ENCODE measurements at regions not wholly inside any gene's neighbourhood (a gene's known extent, or its start where the extent isn't known, plus 50 kb on each side); places are given as distances from the start of the nearest gene placed in this dataset.

- Histone ChIP-seq H3K4me3 (ENCODE audit: low read length in 2 of 2) (no peak overlapping the region), H3K4me1 (ENCODE audit: control insufficient read depth, insufficient read depth, low read length) (peaks cover 2% of the 10 kb centered on the region), H3K9me3 (ENCODE audit: control insufficient read depth in 2 of 2, low read length in 2 of 2) (no peaks in the 10 kb centered on the region), H3K36me3 (ENCODE audit: control insufficient read depth in 2 of 2, insufficient read depth in 2 of 2, low read length in 2 of 2) (no peaks in the 10 kb centered on the region), H3K27me3 (ENCODE audit: control insufficient read depth in 1 of 2, insufficient read depth in 2 of 2, low read length in 2 of 2) (no peaks in the 10 kb centered on the region), H3K9ac (ENCODE audit: low read length in 2 of 2) (no peak overlapping the region), H3K27ac (ENCODE audit: low read length) (no peak overlapping the region)
Measured at GRCh38 chr13:105342281-105342820, 1193.1 kb downstream of the EFNB2 start.

DNA sequence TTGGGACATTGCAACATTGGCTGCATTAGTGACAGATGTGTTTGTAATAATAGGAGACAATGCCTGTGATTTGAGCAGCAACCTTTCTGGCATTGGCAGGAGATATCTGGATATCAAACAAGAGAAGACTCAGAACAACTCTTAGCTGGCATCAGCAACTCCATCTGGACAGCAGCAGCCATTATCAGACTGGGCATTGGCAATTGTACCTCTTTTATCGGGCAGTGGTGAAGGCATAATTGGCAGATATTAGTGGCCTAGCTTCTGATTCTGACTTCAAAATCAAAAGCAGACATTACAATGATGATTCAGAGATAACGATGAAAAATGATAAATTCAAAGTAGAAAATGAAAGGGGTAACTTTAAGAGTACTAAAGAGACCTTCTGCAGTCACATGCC lies 1193.7 kb downstream of the EFNB2 start:
- Histone ChIP-seq H3K9me3 (ENCODE audit: control insufficient read depth in 2 of 2, low read length in 2 of 2) (no peaks in the 10 kb centered on the region), H3K9ac (ENCODE audit: low read length in 2 of 2) (no peak overlapping the region), H3K36me3 (ENCODE audit: control insufficient read depth in 2 of 2, insufficient read depth in 2 of 2, low read length in 2 of 2) (no peaks in the 10 kb centered on the region), H3K4me1 (ENCODE audit: control insufficient read depth, insufficient read depth, low read length) (peaks cover 2% of the 10 kb centered on the region), H3K4me3 (ENCODE audit: low read length in 2 of 2) (no peak overlapping the region), H3K27me3 (ENCODE audit: control insufficient read depth in 1 of 2, insufficient read depth in 2 of 2, low read length in 2 of 2) (no peaks in the 10 kb centered on the region), H3K27ac (ENCODE audit: low read length) (no peak overlapping the region)

- H3K4me3 ChIP-seq (ENCODE audit: low read length in 2 of 2) = no peak overlapping the region
- H3K4me1 ChIP-seq (ENCODE audit: control insufficient read depth, insufficient read depth, low read length) = peaks cover 2% of the 10 kb centered on the region
- no peak overlapping the region for H3K27ac ChIP-seq (ENCODE audit: low read length)
- no peaks in the 10 kb centered on the region for H3K9me3 ChIP-seq (ENCODE audit: control insufficient read depth in 2 of 2, low read length in 2 of 2)
- no peaks in the 10 kb centered on the region for H3K27me3 ChIP-seq (ENCODE audit: control insufficient read depth in 1 of 2, insufficient read depth in 2 of 2, low read length in 2 of 2)
- no peaks in the 10 kb centered on the region for H3K36me3 ChIP-seq (ENCODE audit: control insufficient read depth in 2 of 2, insufficient read depth in 2 of 2, low read length in 2 of 2)
- no peak overlapping the region for H3K9ac ChIP-seq (ENCODE audit: low read length in 2 of 2)
Measured at GRCh38 chr13:105341256-105341655, 1194.2 kb downstream of the EFNB2 start.

DNA sequence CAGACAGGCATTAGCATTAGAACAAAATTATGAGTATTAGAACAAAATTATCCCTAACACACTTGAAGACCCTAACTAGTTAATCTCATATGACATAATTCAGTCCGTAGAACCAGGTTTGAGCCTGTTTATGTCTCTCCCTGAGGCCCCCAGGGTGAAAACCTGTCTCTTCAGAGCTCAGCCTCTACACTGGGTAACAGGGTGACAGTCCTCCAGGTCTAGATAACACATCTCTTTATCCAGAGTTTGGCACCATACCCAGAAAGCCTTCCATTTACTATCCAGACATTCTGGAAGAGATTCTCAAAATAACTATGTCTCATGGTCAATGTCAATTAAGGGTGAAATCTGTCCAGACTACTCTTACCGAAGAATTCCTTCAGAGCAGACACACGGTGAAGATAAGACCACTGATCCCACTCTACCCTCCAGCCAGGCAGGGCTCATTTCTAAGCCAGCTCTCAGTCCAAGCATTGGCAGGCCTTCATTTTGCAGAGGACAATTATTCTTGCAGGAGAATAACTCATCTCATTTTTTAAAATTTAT lies 1195.3 kb downstream of the EFNB2 start:
- Histone ChIP-seq H3K27ac (ENCODE audit: low read length) (no peak overlapping the region), H3K4me3 (ENCODE audit: low read length in 2 of 2) (no peak overlapping the region), H3K4me1 (ENCODE audit: control insufficient read depth, insufficient read depth, low read length) (peaks cover 2% of the 10 kb centered on the region), H3K9me3 (ENCODE audit: control insufficient read depth in 2 of 2, low read length in 2 of 2) (no peaks in the 10 kb centered on the region), H3K9ac (ENCODE audit: low read length in 2 of 2) (no peak overlapping the region), H3K36me3 (ENCODE audit: control insufficient read depth in 2 of 2, insufficient read depth in 2 of 2, low read length in 2 of 2) (no peaks in the 10 kb centered on the region), H3K27me3 (ENCODE audit: control insufficient read depth in 1 of 2, insufficient read depth in 2 of 2, low read length in 2 of 2) (no peaks in the 10 kb centered on the region)

GRCh38 chr13:105338773-105339172 lies 1196.7 kb downstream of the EFNB2 start:
- Histone ChIP-seq H3K27ac (ENCODE audit: low read length) (no peak overlapping the region), H3K9ac (ENCODE audit: low read length in 2 of 2) (no peak overlapping the region), H3K9me3 (ENCODE audit: control insufficient read depth in 2 of 2, low read length in 2 of 2) (no peaks in the 10 kb centered on the region), H3K4me1 (ENCODE audit: control insufficient read depth, insufficient read depth, low read length) (peaks cover 2% of the 10 kb centered on the region), H3K4me3 (ENCODE audit: low read length in 2 of 2) (no peak overlapping the region), H3K27me3 (ENCODE audit: control insufficient read depth in 1 of 2, insufficient read depth in 2 of 2, low read length in 2 of 2) (no peaks in the 10 kb centered on the region), H3K36me3 (ENCODE audit: control insufficient read depth in 2 of 2, insufficient read depth in 2 of 2, low read length in 2 of 2) (no peaks in the 10 kb centered on the region)

DNA sequence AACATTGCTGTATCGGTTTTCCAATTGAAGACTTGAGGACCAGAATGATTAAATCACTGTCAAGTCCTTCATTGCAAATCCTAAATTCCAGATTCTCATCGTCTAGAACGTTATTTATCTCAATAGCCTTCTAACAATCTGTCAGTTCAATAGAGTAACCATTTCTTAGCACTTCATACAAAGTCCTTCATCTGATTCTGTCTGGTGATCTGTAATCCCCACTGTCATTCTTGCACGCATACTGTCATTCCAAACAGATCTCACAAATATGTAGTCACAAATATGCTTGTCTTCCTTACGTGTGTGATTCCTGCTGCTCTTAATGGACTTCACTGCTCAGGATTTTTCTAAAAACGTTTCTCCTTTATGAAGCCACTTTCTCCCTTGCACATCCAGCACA lies 1197.5 kb downstream of the EFNB2 start:
- H3K4me1 ChIP-seq (ENCODE audit: control insufficient read depth, insufficient read depth, low read length) = peaks cover 2% of the 10 kb centered on the region
- H3K27ac ChIP-seq (ENCODE audit: low read length) = no peak overlapping the region
- H3K9me3 ChIP-seq (ENCODE audit: control insufficient read depth in 2 of 2, low read length in 2 of 2) = no peaks in the 10 kb centered on the region
- H3K27me3 ChIP-seq (ENCODE audit: control insufficient read depth in 1 of 2, insufficient read depth in 2 of 2, low read length in 2 of 2) = no peaks in the 10 kb centered on the region
- H3K36me3 ChIP-seq (ENCODE audit: control insufficient read depth in 2 of 2, insufficient read depth in 2 of 2, low read length in 2 of 2) = no peaks in the 10 kb centered on the region
- no peak overlapping the region for H3K4me3 ChIP-seq (ENCODE audit: low read length in 2 of 2)
- H3K9ac ChIP-seq (ENCODE audit: low read length in 2 of 2) = no peak overlapping the region

DNA sequence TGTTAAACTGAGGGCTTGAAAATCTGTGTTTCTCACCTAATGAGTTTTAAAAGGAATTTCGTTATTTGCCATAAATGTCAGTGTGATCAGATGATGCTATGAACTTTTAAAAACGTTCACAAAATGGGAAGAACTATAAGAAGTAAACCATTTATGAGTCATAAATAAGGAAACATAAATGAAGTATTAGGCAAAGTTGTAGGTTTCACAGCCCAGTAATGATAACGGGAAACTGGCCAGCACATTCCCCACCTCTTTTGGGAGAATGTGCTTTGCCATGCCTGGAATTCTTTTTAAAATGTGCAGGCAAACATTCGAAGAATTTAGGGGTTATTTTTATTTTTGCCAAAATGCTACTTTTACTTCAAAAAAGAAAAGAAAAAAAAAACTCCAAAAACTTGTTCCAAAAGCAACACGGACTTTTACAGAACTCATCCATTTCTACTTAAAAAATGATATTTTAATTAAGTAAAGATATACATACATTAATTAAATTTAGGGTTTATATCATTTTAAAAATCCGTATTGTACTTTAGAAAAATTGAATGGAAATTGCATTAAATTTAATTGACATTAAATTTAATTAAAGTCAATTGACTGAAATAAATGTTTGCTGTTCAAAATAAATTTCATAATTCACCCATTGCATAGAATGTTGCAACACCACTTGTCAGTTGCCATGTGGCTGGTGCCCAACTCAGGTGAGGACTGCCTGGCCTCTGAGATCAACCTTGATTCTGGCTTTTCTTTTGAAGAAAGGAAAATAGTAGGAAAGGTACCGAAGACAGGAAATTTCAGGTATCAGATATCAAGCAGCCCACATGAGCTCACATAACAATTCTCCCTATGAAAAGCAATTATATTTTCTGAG lies 1198.5 kb downstream of the EFNB2 start:
- H3K9ac ChIP-seq (ENCODE audit: low read length in 2 of 2) = no peak overlapping the region
- peaks cover 2% of the 10 kb centered on the region for H3K4me1 ChIP-seq (ENCODE audit: control insufficient read depth, insufficient read depth, low read length)
- no peaks in the 10 kb centered on the region for H3K27me3 ChIP-seq (ENCODE audit: control insufficient read depth in 1 of 2, insufficient read depth in 2 of 2, low read length in 2 of 2)

GRCh38 chr13:105334211-105334610 lies 1201.3 kb downstream of the EFNB2 start:
- Histone ChIP-seq H3K4me1 (ENCODE audit: control insufficient read depth, insufficient read depth, low read length) (no peaks in the 10 kb centered on the region), H3K27ac (ENCODE audit: low read length) (no peak overlapping the region), H3K9ac (ENCODE audit: low read length in 2 of 2) (no peak overlapping the region), H3K4me3 (ENCODE audit: low read length in 2 of 2) (no peak overlapping the region), H3K27me3 (ENCODE audit: control insufficient read depth in 1 of 2, insufficient read depth in 2 of 2, low read length in 2 of 2) (no peaks in the 10 kb centered on the region), H3K36me3 (ENCODE audit: control insufficient read depth in 2 of 2, insufficient read depth in 2 of 2, low read length in 2 of 2) (no peaks in the 10 kb centered on the region), H3K9me3 (ENCODE audit: control insufficient read depth in 2 of 2, low read length in 2 of 2) (no peaks in the 10 kb centered on the region)

More for the DNA sequence above, 1198.5 kb downstream of the EFNB2 start:
- Histone ChIP-seq H3K9me3 (ENCODE audit: control insufficient read depth in 2 of 2, low read length in 2 of 2) (no peaks in the 10 kb centered on the region), H3K27ac (ENCODE audit: low read length) (no peak overlapping the region), H3K4me3 (ENCODE audit: low read length in 2 of 2) (no peak overlapping the region), H3K36me3 (ENCODE audit: control insufficient read depth in 2 of 2, insufficient read depth in 2 of 2, low read length in 2 of 2) (no peaks in the 10 kb centered on the region)

DNA sequence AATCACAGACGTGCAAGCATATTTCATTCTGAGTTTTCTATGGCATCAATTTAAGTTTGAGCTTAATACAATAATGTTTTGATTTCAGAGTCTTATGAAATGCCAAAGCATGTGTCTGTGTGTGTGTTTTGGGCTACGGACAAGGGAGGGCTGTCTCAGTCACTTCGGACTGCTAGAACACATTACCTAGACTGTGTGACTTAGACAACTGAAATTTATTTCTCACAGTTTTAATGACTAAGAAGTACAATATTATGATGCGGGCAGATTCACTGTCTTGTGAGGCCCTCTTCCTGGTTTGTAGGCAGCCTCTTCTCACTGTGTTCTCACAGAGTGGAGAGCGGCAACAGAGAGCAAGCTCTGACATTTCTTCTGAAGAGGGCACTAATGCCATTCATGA lies 1202.0 kb downstream of the EFNB2 start:
- Histone ChIP-seq H3K27me3 (ENCODE audit: control insufficient read depth in 1 of 2, insufficient read depth in 2 of 2, low read length in 2 of 2) (no peaks in the 10 kb centered on the region), H3K9me3 (ENCODE audit: control insufficient read depth in 2 of 2, low read length in 2 of 2) (no peaks in the 10 kb centered on the region), H3K27ac (ENCODE audit: low read length) (no peak overlapping the region), H3K4me3 (ENCODE audit: low read length in 2 of 2) (peak overlapping the region in 1 of 2 donors; percentile 37), H3K9ac (ENCODE audit: low read length in 2 of 2) (no peak overlapping the region), H3K4me1 (ENCODE audit: control insufficient read depth, insufficient read depth, low read length) (no peaks in the 10 kb centered on the region), H3K36me3 (ENCODE audit: control insufficient read depth in 2 of 2, insufficient read depth in 2 of 2, low read length in 2 of 2) (no peaks in the 10 kb centered on the region)

DNA sequence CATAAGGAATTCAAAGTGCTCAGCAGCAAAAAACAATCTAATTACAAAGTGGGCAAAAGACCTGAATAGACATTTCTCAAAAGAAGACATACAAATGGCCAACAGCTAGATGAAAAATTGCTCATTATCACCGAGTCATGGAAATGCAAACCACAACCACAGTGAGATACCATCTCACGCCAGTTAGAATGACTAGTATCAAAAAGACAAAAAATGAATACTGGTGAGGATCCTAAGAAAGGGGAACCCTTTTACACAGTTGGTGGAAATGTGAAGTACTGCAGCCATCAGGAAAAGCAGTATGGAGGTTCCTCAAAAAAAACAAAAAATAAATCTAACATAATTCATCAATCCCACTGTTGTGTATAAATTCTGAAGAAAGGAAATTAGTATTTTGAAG lies 1206.1 kb downstream of the EFNB2 start:
- Histone ChIP-seq H3K4me1 (ENCODE audit: control insufficient read depth, insufficient read depth, low read length) (no peaks in the 10 kb centered on the region), H3K9me3 (ENCODE audit: control insufficient read depth in 2 of 2, low read length in 2 of 2) (no peaks in the 10 kb centered on the region), H3K36me3 (ENCODE audit: control insufficient read depth in 2 of 2, insufficient read depth in 2 of 2, low read length in 2 of 2) (no peaks in the 10 kb centered on the region), H3K4me3 (ENCODE audit: low read length in 2 of 2) (no peak overlapping the region), H3K27me3 (ENCODE audit: control insufficient read depth in 1 of 2, insufficient read depth in 2 of 2, low read length in 2 of 2) (no peaks in the 10 kb centered on the region), H3K9ac (ENCODE audit: low read length in 2 of 2) (no peak overlapping the region), H3K27ac (ENCODE audit: low read length) (no peak overlapping the region)

DNA sequence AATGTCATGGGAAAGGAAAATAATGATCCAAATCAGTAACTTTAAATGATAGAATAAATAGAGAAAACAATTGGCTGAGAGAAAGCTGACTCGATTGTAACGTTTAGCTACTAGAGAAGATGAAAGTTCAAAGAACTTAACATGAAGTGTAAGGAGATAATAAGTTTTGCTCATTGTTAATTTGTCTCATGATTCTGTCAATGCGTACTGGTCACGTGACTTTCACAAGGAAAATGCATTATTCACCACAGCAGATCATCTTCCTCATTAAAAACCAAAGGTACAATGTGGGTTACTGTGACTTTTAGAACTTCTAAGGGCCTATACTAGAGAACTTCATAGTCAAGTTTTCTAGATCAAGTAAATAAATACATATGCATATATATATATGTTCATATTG lies 1207.2 kb downstream of the EFNB2 start:
- Histone ChIP-seq H3K9me3 (ENCODE audit: control insufficient read depth in 2 of 2, low read length in 2 of 2) (no peaks in the 10 kb centered on the region), H3K9ac (ENCODE audit: low read length in 2 of 2) (no peak overlapping the region), H3K27me3 (ENCODE audit: control insufficient read depth in 1 of 2, insufficient read depth in 2 of 2, low read length in 2 of 2) (no peaks in the 10 kb centered on the region), H3K27ac (ENCODE audit: low read length) (no peak overlapping the region), H3K4me3 (ENCODE audit: low read length in 2 of 2) (no peak overlapping the region), H3K36me3 (ENCODE audit: control insufficient read depth in 2 of 2, insufficient read depth in 2 of 2, low read length in 2 of 2) (no peaks in the 10 kb centered on the region), H3K4me1 (ENCODE audit: control insufficient read depth, insufficient read depth, low read length) (no peaks in the 10 kb centered on the region)
